Mammary epithelial cell (primary cell): ENCODE measurements at regions not wholly inside any gene's neighbourhood (a gene's known extent, or its start where the extent isn't known, plus 50 kb on each side); places are given as distances from the start of the nearest gene placed in this dataset.

Experiments
- CTCF ChIP-seq, 2 donors: IDR thresholded peaks in 1 of 2; conservative IDR thresholded peaks in 1 of 2; 2 replicates each; pipeline ENCODE4 v1.5.1; 2011 to 2012; ENCODE audit warnings: inconsistent platforms in 2 of 2, low read length in 2 of 2, mild to moderate bottlenecking in 2 of 2, control low read depth in 1 of 2, low read depth in 1 of 2; ENCODE audit not compliant: insufficient read depth in 1 of 2; ENCODE audit errors: extremely low read depth in 1 of 2
- EZH2 ChIP-seq: IDR thresholded peaks from 2 replicates; pipeline ENCODE4 v1.6.1; 2012; ENCODE audit warnings: low read length, inconsistent platforms, borderline replicate concordance

- TF ChIP-seq CTCF (conservative IDR thresholded peaks at IDR 0.05 in 1 of 2, IDR thresholded peaks at IDR 0.05 in 1 of 2; ENCODE audit: extremely low read depth in 1 of 2, insufficient read depth in 1 of 2, low read depth in 1 of 2, low read length in 2 of 2): no peak
- no peak for TF ChIP-seq EZH2
Measured at GRCh38 chr5:126098330-126099017, 324.7 kb upstream of the GRAMD2B start.
